Fibroblast of skin of right biceps (primary cell): ENCODE measurements at regions not wholly inside any gene's neighbourhood (a gene's known extent, or its start where the extent isn't known, plus 50 kb on each side); places are given as distances from the start of the nearest gene placed in this dataset.
A peak's percentile ranks its signal among the peaks of the same experiment; 100 is the strongest.
"Not testable (repeated sequence)": the region's sequence is repeated elsewhere in the genome, so short reads cannot be mapped to it uniquely, and the experiment has no call there.

Experiments used
- DNase-seq: peaks from one replicate; pipeline ENCODE4 v3.0.0-alpha.2; 2013

- peak; percentile 36 for DNase-seq
Observed at GRCh38 chr12:18849761-18850160, 111.8 kb downstream of the CAPZA3 start.

DNA sequence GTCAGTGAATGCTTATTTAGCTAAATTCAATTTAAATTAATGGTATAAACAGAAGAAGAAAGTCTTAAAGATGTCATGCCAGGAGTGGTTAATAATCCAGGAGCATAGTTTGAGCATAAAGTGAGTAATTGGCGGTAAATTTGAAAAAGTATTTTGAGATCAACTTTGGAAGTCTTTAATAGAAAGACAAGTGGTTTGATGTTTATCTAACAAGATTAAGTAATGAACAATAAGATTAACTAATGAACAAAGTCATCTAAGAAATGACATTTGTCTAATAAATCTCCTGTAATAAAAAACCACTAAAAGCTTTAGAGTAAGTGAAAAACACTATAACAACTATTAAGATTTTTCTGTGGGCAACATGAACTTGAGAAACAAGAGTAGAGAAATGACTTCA, 112.8 kb downstream of the CAPZA3 start:
- no peak for DNase-seq

DNA sequence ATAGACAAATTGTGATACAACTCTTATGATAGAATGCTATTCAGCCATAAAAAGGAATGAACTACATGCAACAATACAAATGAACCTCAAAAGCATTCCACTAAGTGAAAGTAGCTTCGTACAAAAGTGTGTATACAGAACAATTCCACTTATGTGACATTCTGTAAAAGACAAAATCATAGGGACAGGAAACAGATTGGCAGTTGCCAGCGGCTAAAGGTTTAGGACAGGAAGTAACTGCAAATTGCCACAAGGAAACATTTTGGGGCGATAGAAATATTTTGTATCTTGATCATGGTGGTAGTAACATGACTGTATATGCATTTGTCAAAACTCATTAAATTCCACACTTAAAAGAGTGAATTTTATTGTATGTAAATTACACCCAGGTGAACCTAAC, 113.4 kb downstream of the CAPZA3 start:
- DNase-seq: no peak

GRCh38 chr12:18853570-18854366, 115.8 kb downstream of the CAPZA3 start:
- DNase-seq: no peak

GRCh38 chr12:18857656-18858055, 119.7 kb downstream of the CAPZA3 start:
- DNase-seq: no peak

DNA sequence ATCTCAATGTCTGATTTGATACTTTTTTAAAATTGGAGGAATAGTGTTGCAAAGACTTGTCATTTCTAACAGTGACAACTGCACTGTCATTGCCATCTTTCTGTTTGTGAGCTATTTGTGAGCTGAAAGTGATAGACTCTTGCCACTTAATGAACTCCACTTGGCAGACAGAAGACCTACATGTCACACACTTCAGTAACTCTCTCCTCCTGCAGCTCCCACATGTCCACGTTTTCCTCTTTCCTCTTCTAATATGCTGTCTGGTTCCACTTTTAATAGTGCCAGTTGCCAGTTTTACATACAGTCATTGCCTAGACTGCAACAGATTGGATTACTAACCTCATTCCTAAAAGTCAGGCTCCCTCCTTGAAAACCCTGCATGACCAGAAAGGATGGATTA, 121.5 kb downstream of the CAPZA3 start:
- DNase-seq: no peak

GRCh38 chr12:18861287-18861858, 123.5 kb downstream of the CAPZA3 start:
- peak; percentile 36 for DNase-seq

GRCh38 chr12:18863769-18864500, 126.0 kb downstream of the CAPZA3 start:
- DNase-seq: no peak

- peak; percentile 77 for DNase-seq
Observed at GRCh38 chr12:18864900-18865561, 127.1 kb downstream of the CAPZA3 start.

- peak; percentile 73 for DNase-seq
Observed at GRCh38 chr12:18868717-18869116, 130.8 kb downstream of the CAPZA3 start.

DNA sequence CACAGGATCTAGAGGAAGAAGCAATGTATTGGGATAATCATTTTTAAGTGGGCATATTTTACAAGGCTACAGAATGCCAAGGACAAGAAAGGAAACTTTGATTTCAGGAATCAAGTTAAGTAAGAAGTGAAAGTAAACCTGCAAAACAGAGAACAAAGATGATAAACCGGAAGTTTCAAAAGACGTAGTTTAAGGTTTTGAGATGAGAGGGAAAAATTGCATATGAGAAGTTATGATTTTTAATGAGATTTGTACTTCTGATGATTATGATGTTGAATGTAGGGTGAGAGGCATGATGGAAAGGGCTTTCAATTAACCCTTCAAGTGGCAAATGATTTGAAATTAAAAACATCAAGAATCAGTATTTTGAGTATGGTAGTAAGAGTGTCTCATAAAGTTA, 134.9 kb downstream of the CAPZA3 start:
- no peak for DNase-seq

DNA sequence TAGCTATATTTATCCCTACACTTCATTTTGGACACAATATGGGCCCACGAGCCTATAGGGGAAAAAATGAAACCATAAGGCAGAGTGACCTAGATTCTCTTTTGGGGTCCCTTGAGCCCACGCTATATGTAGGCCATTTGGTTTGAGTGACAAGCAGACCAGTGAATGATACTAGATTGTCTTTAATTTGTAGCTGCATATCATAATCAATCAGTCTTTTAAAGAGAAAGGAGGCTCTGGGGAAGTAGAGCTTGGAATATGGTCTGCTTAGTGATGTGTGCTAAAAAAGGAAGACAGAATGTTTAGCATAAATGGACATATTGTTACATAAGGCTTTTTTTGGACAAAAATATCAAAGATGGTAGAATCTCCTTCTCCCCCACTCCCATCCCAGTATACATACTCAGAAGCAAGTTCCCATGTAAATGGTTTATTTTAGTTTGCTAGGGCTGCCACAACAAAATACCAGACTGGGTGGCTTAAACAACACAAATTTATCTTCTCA, 140.8 kb downstream of the CAPZA3 start:
- no peak for DNase-seq

- DNase-seq: no peak
Observed at GRCh38 chr12:18882690-18883089, 144.8 kb downstream of the CAPZA3 start.

DNA sequence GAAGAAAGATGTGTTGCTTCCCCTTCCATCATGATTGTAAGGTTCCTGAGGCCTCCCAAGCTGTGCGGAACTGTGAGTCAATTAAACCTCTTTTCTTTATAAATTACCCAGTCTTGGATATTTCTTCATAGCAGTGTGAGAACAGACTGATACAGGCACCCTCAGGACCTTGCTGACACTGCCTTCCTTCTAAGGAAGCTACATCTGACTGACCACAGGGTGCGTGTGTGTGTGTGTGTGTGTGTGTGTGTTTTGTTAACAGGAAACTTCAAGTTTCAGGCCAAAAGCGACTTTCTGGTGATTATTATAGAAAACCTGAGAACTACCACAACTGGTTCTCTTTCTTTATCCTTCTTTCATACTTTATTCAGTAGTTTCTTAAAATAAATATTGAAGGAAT, 149.0 kb downstream of the CAPZA3 start:
- no peak for DNase-seq

- no peak for DNase-seq
Observed at GRCh38 chr12:18887368-18887767, 149.4 kb downstream of the CAPZA3 start.

GRCh38 chr12:18888047-18888446, 150.1 kb downstream of the CAPZA3 start:
- DNase-seq: no peak

DNA sequence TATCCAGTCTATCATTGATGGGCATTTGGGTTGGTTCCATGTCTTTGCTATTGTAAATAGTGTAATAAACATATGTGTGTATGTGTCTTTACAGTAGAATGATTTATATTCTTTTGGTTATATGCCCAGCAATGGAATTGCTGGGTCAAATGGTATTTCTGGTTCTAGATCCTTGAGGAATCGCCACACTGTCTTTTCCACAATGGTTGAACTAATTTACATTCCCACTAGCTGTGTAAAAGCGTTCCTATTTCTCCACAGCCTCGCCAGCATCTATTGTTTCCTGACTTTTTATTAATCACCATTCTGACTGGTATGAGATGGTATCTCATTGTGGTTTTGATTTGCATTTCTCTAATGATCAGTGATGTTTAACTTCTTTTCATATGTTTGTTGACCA, 152.7 kb downstream of the CAPZA3 start:
- DNase-seq: not testable (repeated sequence)

DNA sequence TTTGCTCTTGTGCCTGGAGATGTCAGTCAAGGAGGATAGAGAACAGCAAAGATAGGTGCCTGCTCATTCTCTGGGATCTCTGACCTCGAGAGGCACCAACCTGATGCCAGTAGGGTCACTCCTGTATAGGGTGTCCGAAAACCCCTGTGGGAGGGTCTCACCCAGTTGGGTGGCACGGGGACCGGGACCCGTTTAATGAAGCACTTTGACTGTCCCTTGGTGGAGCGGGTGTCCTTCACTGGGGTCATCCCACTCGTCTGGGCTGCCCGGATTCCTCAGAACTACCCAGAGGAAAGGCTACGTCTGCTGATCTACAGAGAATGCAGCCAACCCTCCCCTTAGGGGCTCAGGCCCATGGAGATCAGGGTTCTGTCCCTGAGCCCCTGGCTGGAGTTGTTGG, 157.6 kb downstream of the CAPZA3 start:
- DNase-seq: no peak

DNA sequence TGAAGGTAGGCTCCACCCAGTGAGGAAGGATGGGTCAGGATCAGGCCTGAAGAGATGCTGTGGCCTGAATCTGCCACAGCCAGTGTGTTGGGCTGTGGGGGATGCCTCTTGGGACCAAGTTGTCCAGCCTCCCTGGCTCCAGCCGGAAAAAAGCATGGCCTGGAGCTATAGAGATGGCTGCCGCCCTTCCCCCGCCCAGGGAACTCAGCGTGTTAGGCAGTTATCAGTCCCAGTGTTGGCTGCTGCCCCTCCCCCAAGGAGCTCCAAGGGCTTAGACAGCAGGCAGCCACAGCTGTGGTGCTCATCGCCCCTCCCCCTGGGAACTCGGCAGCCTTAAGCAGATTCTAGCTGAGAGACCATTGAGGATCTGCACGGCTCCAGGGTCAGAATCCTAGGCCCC, 158.0 kb downstream of the CAPZA3 start:
- peak; percentile 3 for DNase-seq

GRCh38 chr12:18897823-18898222, 159.9 kb downstream of the CAPZA3 start:
- DNase-seq: peak; percentile 36

DNA sequence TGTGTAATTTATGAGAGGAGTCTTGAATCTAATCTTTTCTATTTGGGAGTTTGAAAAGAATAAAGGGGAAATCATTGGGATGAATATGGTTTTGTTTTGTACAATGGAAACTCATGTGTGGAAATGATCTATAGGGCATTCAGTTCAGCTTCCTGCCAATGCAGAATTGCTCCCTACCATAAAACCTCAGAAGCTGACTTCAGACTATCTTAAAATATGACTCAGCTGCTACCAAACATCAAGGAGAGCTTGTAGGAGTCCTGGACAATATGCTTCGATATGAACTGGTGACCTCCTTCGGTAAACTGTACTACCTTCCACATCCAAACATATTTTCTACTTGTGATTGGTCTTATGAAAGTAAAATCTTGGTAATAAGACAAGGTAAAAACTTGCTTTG, 160.6 kb downstream of the CAPZA3 start:
- peak; percentile 27 for DNase-seq

DNA sequence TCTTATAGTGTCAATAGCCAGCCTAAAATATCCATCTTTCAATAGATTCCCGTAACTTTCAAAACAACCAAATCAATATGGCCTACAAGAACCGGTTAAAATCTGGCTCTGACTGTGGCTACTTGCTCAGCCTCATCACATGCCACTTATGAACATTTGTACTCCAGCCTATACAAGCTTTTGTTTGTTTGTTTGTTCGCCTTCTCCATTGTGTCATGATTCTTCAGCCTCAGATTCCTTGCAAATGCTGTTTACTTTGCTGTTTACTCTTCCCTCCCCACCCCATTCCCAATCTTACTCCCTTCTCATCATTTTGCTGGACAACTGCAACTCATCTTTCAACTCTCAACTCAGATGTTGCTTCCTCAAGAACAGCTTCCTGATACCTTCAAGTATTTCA, 161.2 kb downstream of the CAPZA3 start:
- no peak for DNase-seq

DNA sequence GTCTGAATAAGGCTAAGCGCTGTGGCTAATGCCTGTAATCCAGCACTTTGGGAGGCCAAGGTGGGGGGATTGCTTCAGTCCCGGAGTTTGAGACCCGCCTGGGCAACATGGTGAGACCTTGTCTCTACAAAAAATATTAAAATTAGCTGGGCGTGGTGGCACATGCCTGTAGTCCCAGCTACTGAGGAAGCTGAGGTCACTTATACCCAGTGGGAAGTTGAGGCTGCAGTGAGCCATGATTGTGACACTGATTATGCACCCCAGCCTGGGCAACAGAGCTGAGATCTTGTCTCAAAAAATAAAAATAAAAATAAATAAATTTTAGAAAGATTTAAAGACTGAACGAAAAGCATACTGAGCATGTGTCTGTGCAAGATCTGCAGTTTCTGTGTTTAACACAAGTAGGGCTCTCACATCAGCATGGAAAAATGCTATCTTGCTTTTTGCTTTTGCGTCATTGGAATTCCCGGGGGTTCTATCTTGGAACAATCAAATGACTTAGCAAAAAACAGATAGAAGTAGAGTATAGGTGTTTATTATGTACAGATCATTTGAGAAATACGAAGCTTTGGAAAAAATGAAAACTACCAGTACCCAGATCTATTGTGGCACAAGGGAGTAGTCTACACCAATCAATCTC, 161.9 kb downstream of the CAPZA3 start:
- peak; percentile 3 for DNase-seq
